Astrocyte (in vitro differentiated cells and primary cell): ENCODE measurements at regions not wholly inside any gene's neighbourhood (a gene's known extent, or its start where the extent isn't known, plus 50 kb on each side); places are given as distances from the start of the nearest gene placed in this dataset.

Experiments
- EZH2 ChIP-seq: IDR thresholded peaks from 2 replicates; pipeline ENCODE4 v1.6.1; 2012; ENCODE audit warnings: mild to moderate bottlenecking, low read length, inconsistent platforms; ENCODE audit not compliant: insufficient read depth
- TF ChIP-seq, protein P1 (sequence below): IDR thresholded peaks from 2 replicates; pipeline ENCODE4 v1.5.1; 2011; ENCODE audit warnings: low read depth, mild to moderate bottlenecking, inconsistent platforms, low read length, moderate library complexity; ENCODE audit not compliant: insufficient read depth

DNA sequence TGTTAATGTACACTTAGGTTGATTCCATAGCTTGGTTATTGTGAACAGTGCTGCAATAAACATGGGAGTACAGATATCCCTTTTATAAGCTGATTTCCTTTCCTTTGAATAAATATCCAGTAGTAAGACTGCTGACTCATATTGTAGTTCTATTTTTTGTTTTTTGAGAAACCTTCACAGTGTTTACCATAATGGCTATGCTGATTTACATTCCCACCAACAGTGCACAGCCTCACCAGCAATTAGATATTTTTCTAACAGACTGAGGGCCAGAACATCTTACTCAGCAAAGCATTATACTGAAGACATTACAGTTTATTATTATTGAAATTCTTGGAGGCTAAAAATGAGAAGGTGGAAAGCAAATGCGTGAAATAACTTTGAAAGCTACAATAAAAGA is 187.3 kb upstream of the HEY2 start:
- TF ChIP-seq, protein P1, sequence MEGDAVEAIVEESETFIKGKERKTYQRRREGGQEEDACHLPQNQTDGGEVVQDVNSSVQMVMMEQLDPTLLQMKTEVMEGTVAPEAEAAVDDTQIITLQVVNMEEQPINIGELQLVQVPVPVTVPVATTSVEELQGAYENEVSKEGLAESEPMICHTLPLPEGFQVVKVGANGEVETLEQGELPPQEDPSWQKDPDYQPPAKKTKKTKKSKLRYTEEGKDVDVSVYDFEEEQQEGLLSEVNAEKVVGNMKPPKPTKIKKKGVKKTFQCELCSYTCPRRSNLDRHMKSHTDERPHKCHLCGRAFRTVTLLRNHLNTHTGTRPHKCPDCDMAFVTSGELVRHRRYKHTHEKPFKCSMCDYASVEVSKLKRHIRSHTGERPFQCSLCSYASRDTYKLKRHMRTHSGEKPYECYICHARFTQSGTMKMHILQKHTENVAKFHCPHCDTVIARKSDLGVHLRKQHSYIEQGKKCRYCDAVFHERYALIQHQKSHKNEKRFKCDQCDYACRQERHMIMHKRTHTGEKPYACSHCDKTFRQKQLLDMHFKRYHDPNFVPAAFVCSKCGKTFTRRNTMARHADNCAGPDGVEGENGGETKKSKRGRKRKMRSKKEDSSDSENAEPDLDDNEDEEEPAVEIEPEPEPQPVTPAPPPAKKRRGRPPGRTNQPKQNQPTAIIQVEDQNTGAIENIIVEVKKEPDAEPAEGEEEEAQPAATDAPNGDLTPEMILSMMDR: no peak
- TF ChIP-seq EZH2: no peak
